GM23338 (cell line): ENCODE measurements at regions not wholly inside any gene's neighbourhood (a gene's known extent, or its start where the extent isn't known, plus 50 kb on each side); places are given as distances from the start of the nearest gene placed in this dataset.

ENCODE experiments used
- CTCF ChIP-seq, 2 experiments: fragments of 200-600 bp in 1 of 2; sonication (generic) in 1 of 2; conservative IDR thresholded peaks; 2 replicates each; pipeline versions ENCODE4 v1.5.1 to v1.6.1; 2016 to 2017; ENCODE audit warnings: antibody characterized with exemption in 2 of 2, low read depth in 2 of 2, mild to moderate bottlenecking in 2 of 2, moderate library complexity in 1 of 2
- ETS1 ChIP-seq: IDR thresholded peaks from 2 replicates; pipeline ENCODE4 v1.6.1; 2016; ENCODE audit warnings: antibody characterized with exemption
- POLR2AphosphoS5 ChIP-seq: IDR thresholded peaks from 2 replicates; pipeline ENCODE4 v1.6.1; 2016; ENCODE audit warnings: antibody characterized with exemption, low read depth
- REST ChIP-seq: IDR thresholded peaks from one replicate; pipeline ENCODE4 v1.6.1; 2018; ENCODE audit warnings: antibody characterized with exemption; ENCODE audit not compliant: unreplicated experiment

- TF ChIP-seq ETS1 = no peak
- TF ChIP-seq POLR2AphosphoS5 = no peak
- no peak for TF ChIP-seq CTCF (conservative IDR thresholded peaks at IDR 0.05; ENCODE audit: low read depth in 2 of 2)
- TF ChIP-seq REST = no peak
Observed at GRCh38 chr6:8872589-8872988, 437.2 kb upstream of the SLC35B3 start.
